ENCODE measurements at regions not wholly inside any gene's neighbourhood (a gene's known extent, or its start where the extent isn't known, plus 50 kb on each side); places are given as distances from the start of the nearest gene placed in this dataset.

- TF ChIP-seq SMC3 (IDR thresholded peaks at IDR 0.05; ENCODE audit: borderline replicate concordance, low read length) (no peak), RELA (IDR thresholded peaks at IDR 0.05; ENCODE audit: borderline replicate concordance, partially characterized antibody) (no peak), CTCF (IDR thresholded peaks at IDR 0.05 in 2 of 3, conservative IDR thresholded peaks at IDR 0.05 in 1 of 3; ENCODE audit: control insufficient read depth in 2 of 3, extremely low read depth in 1 of 3, insufficient read depth in 1 of 3, low read depth in 3 of 3, low read length in 3 of 3) (no peak), CEBPB (IDR thresholded peaks at IDR 0.05; ENCODE audit: borderline replicate concordance in 1 of 2, low read depth in 2 of 2, low read length in 2 of 2) (no peak), RAD21 (IDR thresholded peaks at IDR 0.05; ENCODE audit: insufficient read depth, low read depth, low read length) (no peak)
These were observed 1532.9 kb upstream of the RAG2 start for GRCh38 chr11:38130976-38131375.

Measured in GM12878 (cell line).